Left kidney (tissue), 1 donor: ENCODE measurements at regions not wholly inside any gene's neighbourhood (a gene's known extent, or its start where the extent isn't known, plus 50 kb on each side); places are given as distances from the start of the nearest gene placed in this dataset.

ENCODE experiments used
- DNase-seq: peaks from one replicate; pipeline ENCODE4 v3.0.0-alpha.2; 2013

GRCh38 chr22:47295982-47296381 is 533.5 kb downstream of the TBC1D22A start:
- no peak for DNase-seq

- no peak for DNase-seq
Measured at GRCh38 chr22:47295226-47295901, 532.9 kb downstream of the TBC1D22A start.

- no peak for DNase-seq
Measured at GRCh38 chr22:47294576-47294975, 532.1 kb downstream of the TBC1D22A start.

GRCh38 chr22:47294222-47294532 is 531.7 kb downstream of the TBC1D22A start:
- no peak for DNase-seq

GRCh38 chr22:47293368-47294221 is 531.1 kb downstream of the TBC1D22A start:
- DNase-seq: no peak

GRCh38 chr22:47292546-47293320 is 530.3 kb downstream of the TBC1D22A start:
- DNase-seq: peak; percentile 47

GRCh38 chr22:47291565-47292495 is 529.4 kb downstream of the TBC1D22A start:
- no peak for DNase-seq

GRCh38 chr22:47290706-47291430 is 528.4 kb downstream of the TBC1D22A start:
- no peak for DNase-seq

GRCh38 chr22:47289336-47289985 is 527.0 kb downstream of the TBC1D22A start:
- no peak for DNase-seq

- DNase-seq: no peak
Measured at GRCh38 chr22:47288680-47289079, 526.2 kb downstream of the TBC1D22A start.

GRCh38 chr22:47287516-47287915 is 525.1 kb downstream of the TBC1D22A start:
- DNase-seq: no peak

- DNase-seq: no peak
Measured at GRCh38 chr22:47286590-47286989, 524.1 kb downstream of the TBC1D22A start.

GRCh38 chr22:47285981-47286380 is 523.5 kb downstream of the TBC1D22A start:
- DNase-seq: no peak

- DNase-seq: no peak
Measured at GRCh38 chr22:47284822-47285221, 522.4 kb downstream of the TBC1D22A start.

- DNase-seq: no peak
Measured at GRCh38 chr22:47284360-47284759, 521.9 kb downstream of the TBC1D22A start.

- DNase-seq: no peak
Measured at GRCh38 chr22:47283616-47284270, 521.3 kb downstream of the TBC1D22A start.

- DNase-seq: no peak
Measured at GRCh38 chr22:47282851-47283250, 520.4 kb downstream of the TBC1D22A start.

- no peak for DNase-seq
Measured at GRCh38 chr22:47282366-47282765, 519.9 kb downstream of the TBC1D22A start.

GRCh38 chr22:47281126-47282106 is 519.0 kb downstream of the TBC1D22A start:
- DNase-seq: no peak
